Progenitor cell of endocrine pancreas (in vitro differentiated cells): ENCODE measurements at regions not wholly inside any gene's neighbourhood (a gene's known extent, or its start where the extent isn't known, plus 50 kb on each side); places are given as distances from the start of the nearest gene placed in this dataset.

Experiments
- DNase-seq: peaks from one replicate; pipeline ENCODE4 v3.0.0; 2021; ENCODE audit warnings: low spot score; ENCODE audit not compliant: unreplicated experiment
- H3K27ac Mint-ChIP-seq: 2 replicates; pipeline ENCODE4 v1.8.0; 2021; ENCODE audit warnings: mild to moderate bottlenecking, moderate library complexity, mixed read lengths
- H3K27me3 Mint-ChIP-seq: 2 replicates; pipeline ENCODE4 v1.8.0; 2021; ENCODE audit warnings: mixed read lengths
- H3K36me3 Mint-ChIP-seq: 2 replicates; pipeline ENCODE4 v1.8.0; 2022; ENCODE audit warnings: mixed read lengths; ENCODE audit not compliant: insufficient read depth
- H3K4me1 Mint-ChIP-seq: 2 replicates; pipeline ENCODE4 v1.8.0; 2021; ENCODE audit warnings: low read depth, mixed read lengths
- H3K4me3 Mint-ChIP-seq: 2 replicates; pipeline ENCODE4 v1.8.0; 2021; ENCODE audit warnings: low read depth, mild to moderate bottlenecking, moderate library complexity, mixed read lengths
- H3K9me3 Mint-ChIP-seq: 2 replicates; pipeline ENCODE4 v1.8.0; 2021; ENCODE audit warnings: low read depth, mixed read lengths
- CTCF ChIP-seq: fragments of 200-600 bp; sonication (generic); IDR thresholded peaks from one replicate; pipeline ENCODE4 v1.5.0; 2021; ENCODE audit warnings: antibody characterized with exemption, mild to moderate bottlenecking; ENCODE audit not compliant: unreplicated experiment

GRCh38 chr9:99447951-99448350 lies 225.9 kb downstream of the SEC61B start:
- Mint-ChIP-seq H3K9me3 (no peaks in the 10 kb centered on the region), H3K4me1 (no peaks in the 10 kb centered on the region), H3K36me3 (no peaks in the 10 kb centered on the region)

GRCh38 chr9:99449726-99450125 lies 227.6 kb downstream of the SEC61B start:
- Mint-ChIP-seq H3K27me3 (no peaks in the 10 kb centered on the region), H3K4me3 (no peak overlapping the region), H3K4me1 (no peaks in the 10 kb centered on the region), H3K36me3 (no peaks in the 10 kb centered on the region), H3K9me3 (no peaks in the 10 kb centered on the region), H3K27ac (no peak overlapping the region)
- DNase-seq = no peak
- no peak for TF ChIP-seq CTCF

More at GRCh38 chr9:99447951-99448350, 225.9 kb downstream of the SEC61B start:
- Mint-ChIP-seq H3K27ac (no peak overlapping the region), H3K27me3 (no peaks in the 10 kb centered on the region), H3K4me3 (no peak overlapping the region)
- no peak for TF ChIP-seq CTCF
- DNase-seq = no peak

DNA sequence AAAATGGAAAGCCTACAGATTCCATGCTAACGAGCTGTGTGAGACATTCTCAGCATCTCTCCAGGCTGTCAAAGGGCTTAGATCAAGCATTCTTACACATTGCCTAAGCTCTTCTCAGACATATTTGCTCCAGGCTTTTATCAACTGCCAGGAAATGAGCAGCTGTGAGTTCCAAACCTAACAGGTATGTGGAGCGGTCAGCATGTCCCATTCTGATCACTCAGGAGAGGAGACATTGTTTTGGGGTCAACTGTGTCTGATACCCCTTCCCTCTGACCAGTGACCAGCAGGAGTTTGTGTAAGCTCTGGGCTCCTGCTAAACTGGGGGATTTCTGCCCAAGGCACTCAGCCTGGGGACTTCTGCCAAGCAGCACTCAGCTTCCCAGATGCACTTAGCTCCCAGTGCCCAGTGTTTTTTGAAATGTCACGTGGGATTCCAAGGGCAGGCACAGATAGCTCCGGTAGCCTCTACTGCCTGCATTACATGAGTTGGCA lies 229.1 kb downstream of the SEC61B start:
- no peak overlapping the region for H3K4me3 Mint-ChIP-seq
- no peaks in the 10 kb centered on the region for H3K36me3 Mint-ChIP-seq
- DNase-seq = no peak
- no peak for TF ChIP-seq CTCF
- no peaks in the 10 kb centered on the region for H3K27me3 Mint-ChIP-seq
- H3K4me1 Mint-ChIP-seq = no peaks in the 10 kb centered on the region
- H3K27ac Mint-ChIP-seq = no peak overlapping the region
- H3K9me3 Mint-ChIP-seq = no peaks in the 10 kb centered on the region

- H3K27ac Mint-ChIP-seq = no peak overlapping the region
- no peak overlapping the region for H3K4me3 Mint-ChIP-seq
- H3K4me1 Mint-ChIP-seq = no peaks in the 10 kb centered on the region
- no peaks in the 10 kb centered on the region for H3K27me3 Mint-ChIP-seq
- no peak for DNase-seq
- no peak for TF ChIP-seq CTCF
- no peaks in the 10 kb centered on the region for H3K9me3 Mint-ChIP-seq
- no peaks in the 10 kb centered on the region for H3K36me3 Mint-ChIP-seq
Measured at GRCh38 chr9:99457406-99457805, 235.3 kb downstream of the SEC61B start.

- H3K27me3 Mint-ChIP-seq = no peaks in the 10 kb centered on the region
- no peaks in the 10 kb centered on the region for H3K36me3 Mint-ChIP-seq
- H3K27ac Mint-ChIP-seq = no peak overlapping the region
- no peak for DNase-seq
- TF ChIP-seq CTCF = no peak
- no peaks in the 10 kb centered on the region for H3K9me3 Mint-ChIP-seq
- H3K4me1 Mint-ChIP-seq = no peaks in the 10 kb centered on the region
- no peak overlapping the region for H3K4me3 Mint-ChIP-seq
Measured at GRCh38 chr9:99457981-99458380, 235.9 kb downstream of the SEC61B start.
